Neural crest cell (in vitro differentiated cells): ENCODE measurements at regions not wholly inside any gene's neighbourhood (a gene's known extent, or its start where the extent isn't known, plus 50 kb on each side); places are given as distances from the start of the nearest gene placed in this dataset.
"Not testable (repeated sequence)": the region's sequence is repeated elsewhere in the genome, so short reads cannot be mapped to it uniquely, and the experiment has no call there.

Experiments
- DNase-seq: peaks from one replicate; pipeline ENCODE4 v3.0.0; 2021; ENCODE audit warnings: low read depth, mixed read lengths, low spot score
- H3K27ac Mint-ChIP-seq: one replicate; pipeline ENCODE4 v1.8.0; 2021; ENCODE audit warnings: mild to moderate bottlenecking, mixed read lengths; ENCODE audit not compliant: unreplicated experiment
- H3K27me3 Mint-ChIP-seq: 2 replicates; pipeline ENCODE4 v1.8.0; 2021; ENCODE audit warnings: low read depth, mild to moderate bottlenecking, mixed read lengths
- H3K36me3 Mint-ChIP-seq: 2 replicates; pipeline ENCODE4 v1.8.0; 2021; ENCODE audit warnings: low read depth, mild to moderate bottlenecking, mixed read lengths
- H3K4me1 Mint-ChIP-seq: 2 replicates; pipeline ENCODE4 v1.8.0; 2021; ENCODE audit warnings: mixed read lengths
- H3K4me3 Mint-ChIP-seq: one replicate; pipeline ENCODE4 v1.8.0; 2021; ENCODE audit warnings: mild to moderate bottlenecking, mixed read lengths
- H3K9me3 Mint-ChIP-seq: 2 replicates; pipeline ENCODE4 v1.8.0; 2021; ENCODE audit warnings: mixed read lengths
- TF ChIP-seq, protein P1 (sequence below): fragments of 200-600 bp; sonication (generic); conservative IDR thresholded peaks from 2 replicates; pipeline ENCODE4 v1.5.0; 2021; ENCODE audit warnings: antibody characterized with exemption, mild to moderate bottlenecking

DNA sequence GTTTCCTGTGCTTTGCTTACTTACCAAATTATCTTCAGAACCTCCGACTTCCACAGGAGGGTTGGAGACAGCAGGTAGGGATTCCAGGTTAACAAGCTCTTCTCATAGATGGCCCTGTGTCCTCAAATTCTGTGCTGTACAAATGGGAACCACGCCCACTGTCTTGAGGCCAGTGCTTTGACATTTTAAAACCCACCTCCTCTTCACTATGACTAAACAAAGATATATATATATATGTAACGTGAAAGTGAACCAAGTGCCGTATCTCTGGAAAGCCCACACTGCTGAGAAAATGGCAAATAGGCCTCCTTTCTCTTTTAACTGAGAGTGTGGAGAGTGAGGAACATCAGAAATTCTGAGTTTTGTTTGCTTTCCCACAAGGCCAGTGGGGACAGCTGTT lies 99.6 kb downstream of the ZBTB18 start:
- Mint-ChIP-seq H3K4me3 (no peak overlapping the region), H3K36me3 (no peaks in the 10 kb centered on the region), H3K9me3 (no peaks in the 10 kb centered on the region), H3K4me1 (peaks cover 22% of the 10 kb centered on the region), H3K27me3 (no peaks in the 10 kb centered on the region), H3K27ac (no peak overlapping the region)
- TF ChIP-seq, protein P1, sequence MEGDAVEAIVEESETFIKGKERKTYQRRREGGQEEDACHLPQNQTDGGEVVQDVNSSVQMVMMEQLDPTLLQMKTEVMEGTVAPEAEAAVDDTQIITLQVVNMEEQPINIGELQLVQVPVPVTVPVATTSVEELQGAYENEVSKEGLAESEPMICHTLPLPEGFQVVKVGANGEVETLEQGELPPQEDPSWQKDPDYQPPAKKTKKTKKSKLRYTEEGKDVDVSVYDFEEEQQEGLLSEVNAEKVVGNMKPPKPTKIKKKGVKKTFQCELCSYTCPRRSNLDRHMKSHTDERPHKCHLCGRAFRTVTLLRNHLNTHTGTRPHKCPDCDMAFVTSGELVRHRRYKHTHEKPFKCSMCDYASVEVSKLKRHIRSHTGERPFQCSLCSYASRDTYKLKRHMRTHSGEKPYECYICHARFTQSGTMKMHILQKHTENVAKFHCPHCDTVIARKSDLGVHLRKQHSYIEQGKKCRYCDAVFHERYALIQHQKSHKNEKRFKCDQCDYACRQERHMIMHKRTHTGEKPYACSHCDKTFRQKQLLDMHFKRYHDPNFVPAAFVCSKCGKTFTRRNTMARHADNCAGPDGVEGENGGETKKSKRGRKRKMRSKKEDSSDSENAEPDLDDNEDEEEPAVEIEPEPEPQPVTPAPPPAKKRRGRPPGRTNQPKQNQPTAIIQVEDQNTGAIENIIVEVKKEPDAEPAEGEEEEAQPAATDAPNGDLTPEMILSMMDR: no peak
- no peak for DNase-seq

DNA sequence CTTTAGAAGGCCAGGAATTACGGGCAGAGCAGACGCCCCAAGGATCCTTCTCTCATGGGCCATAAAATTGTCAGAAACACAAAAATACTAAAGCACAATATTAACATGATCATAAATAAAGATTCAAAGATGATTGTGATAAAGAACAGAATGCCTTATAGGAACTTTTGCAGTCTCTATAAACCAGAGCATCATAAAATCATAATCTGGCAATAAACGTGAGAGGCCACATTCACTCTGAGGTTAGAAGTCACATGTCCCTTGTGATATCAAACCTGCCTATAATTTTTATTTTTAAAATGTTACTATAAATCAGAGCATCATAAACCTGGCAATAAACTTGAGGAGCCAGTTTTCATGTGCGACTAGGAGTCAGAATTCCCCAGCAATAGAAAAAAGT lies 100.5 kb downstream of the ZBTB18 start:
- Mint-ChIP-seq H3K4me1 (peaks cover 27% of the 10 kb centered on the region), H3K9me3 (no peaks in the 10 kb centered on the region), H3K4me3 (no peak overlapping the region), H3K27ac (no peak overlapping the region), H3K27me3 (no peaks in the 10 kb centered on the region), H3K36me3 (no peaks in the 10 kb centered on the region)
- no peak for DNase-seq
- TF ChIP-seq, protein P1: no peak

DNA sequence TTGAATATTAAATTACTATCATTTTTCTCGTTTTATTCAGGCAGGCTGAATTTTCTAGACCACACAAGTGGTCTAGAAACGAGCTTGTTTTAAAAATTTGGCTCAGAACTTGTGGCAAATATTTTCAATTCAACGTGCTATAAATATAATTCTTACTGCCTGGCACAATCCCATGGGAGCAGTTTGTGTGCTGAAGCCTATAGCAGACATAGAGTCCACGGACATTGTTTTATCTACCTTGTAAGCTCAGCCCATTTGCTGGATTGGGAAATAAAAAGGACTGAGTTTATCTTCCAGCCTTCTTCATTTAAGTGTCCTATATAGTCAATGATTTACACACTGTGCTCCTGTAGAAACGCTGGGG lies 103.4 kb downstream of the ZBTB18 start:
- Mint-ChIP-seq H3K36me3 (no peaks in the 10 kb centered on the region), H3K4me3 (no peak overlapping the region), H3K27ac (no peak overlapping the region), H3K9me3 (no peaks in the 10 kb centered on the region), H3K27me3 (no peaks in the 10 kb centered on the region), H3K4me1 (peaks cover 27% of the 10 kb centered on the region)
- TF ChIP-seq, protein P1: no peak
- DNase-seq: no peak

DNA sequence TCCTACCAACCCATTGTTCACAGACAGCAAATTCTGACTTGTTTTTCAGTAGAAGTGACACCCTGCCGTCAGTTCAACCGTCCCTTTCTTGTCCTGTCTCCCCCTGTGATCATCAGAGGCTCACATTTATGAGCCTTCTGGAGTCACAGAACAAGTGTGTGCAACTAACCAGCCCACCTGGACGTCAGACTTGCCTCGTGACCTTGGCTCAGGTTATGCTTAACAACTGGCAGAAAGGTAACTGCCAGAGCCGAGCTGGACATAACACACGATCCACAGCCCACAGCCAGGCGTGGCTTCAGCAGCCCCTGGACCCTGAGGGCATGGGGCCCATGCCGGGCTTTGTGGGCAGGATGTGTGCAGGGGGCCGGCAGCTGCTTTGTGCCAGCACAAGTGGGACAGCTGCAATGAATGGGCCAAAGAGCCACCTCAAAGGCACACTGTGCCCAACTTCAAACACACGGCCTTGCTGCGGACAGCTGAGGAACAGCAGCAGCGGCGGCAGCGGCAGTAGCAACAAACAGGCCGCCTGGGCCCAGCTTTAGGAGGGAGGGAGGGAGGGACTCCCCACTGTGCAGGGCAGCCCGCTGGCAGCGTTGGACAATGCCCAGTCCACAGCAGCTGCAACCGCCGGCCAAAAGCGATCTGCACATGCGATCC lies 103.9 kb downstream of the ZBTB18 start:
- no peak overlapping the region for H3K27ac Mint-ChIP-seq
- H3K4me3 Mint-ChIP-seq: no peak overlapping the region
- H3K27me3 Mint-ChIP-seq: no peaks in the 10 kb centered on the region
- H3K4me1 Mint-ChIP-seq: peaks cover 26% of the 10 kb centered on the region
- no peaks in the 10 kb centered on the region for H3K9me3 Mint-ChIP-seq
- no peaks in the 10 kb centered on the region for H3K36me3 Mint-ChIP-seq
- DNase-seq: peak; percentile 39
- TF ChIP-seq, protein P1: no peak

DNA sequence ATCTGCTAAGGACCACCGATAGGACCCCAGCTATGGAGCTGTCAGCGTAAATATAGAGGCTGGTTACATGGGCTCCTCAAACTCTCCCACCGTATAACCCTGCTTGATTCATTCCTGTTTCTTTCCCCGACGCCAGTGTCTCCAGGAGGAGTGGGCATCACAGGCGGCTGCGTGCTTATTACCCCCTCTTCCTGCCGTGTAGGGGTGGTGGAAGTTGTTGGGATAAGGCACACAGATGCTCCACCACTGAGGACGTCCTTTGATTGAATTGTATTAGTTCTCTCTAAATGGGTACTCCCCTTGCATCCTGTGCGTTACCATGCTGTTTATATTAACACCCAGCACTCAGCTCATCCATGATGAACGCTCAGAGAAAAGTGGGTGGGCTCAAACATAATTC lies 104.6 kb downstream of the ZBTB18 start:
- H3K4me1 Mint-ChIP-seq: peaks cover 26% of the 10 kb centered on the region
- no peaks in the 10 kb centered on the region for H3K9me3 Mint-ChIP-seq
- H3K27ac Mint-ChIP-seq: no peak overlapping the region

DNA sequence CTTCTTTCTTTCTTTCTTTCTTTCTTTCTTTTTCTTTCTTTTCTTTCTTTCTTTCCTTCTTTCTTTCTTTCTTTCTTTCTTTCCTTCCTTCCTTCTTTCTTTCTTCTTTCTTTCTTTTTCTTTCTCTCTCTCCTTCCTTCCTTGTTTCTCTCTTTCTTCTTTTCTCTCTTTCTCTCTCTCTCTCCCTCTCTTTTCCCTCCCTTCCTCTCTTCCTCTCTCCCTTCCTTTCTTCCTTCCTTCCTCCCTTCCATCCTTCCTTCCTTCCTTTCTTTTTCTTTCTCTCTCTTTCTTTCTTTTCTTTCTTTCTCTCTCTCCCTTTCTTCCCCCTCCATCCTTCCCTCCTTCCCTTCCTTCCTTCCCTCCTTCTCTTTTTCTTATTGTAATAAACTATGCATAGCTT lies 105.5 kb downstream of the ZBTB18 start:
- H3K27me3 Mint-ChIP-seq, H3K4me3 Mint-ChIP-seq, H3K27ac Mint-ChIP-seq, H3K9me3 Mint-ChIP-seq, DNase-seq, H3K36me3 Mint-ChIP-seq: not testable (repeated sequence)
- peaks cover 35% of the 10 kb centered on the region for H3K4me1 Mint-ChIP-seq

More for the DNA sequence above, 104.6 kb downstream of the ZBTB18 start:
- H3K27me3 Mint-ChIP-seq: no peaks in the 10 kb centered on the region
- DNase-seq: no peak
- TF ChIP-seq, protein P1: no peak
- H3K36me3 Mint-ChIP-seq: no peaks in the 10 kb centered on the region
- H3K4me3 Mint-ChIP-seq: no peak overlapping the region
